Astrocyte (in vitro differentiated cells and primary cell): ENCODE measurements at regions not wholly inside any gene's neighbourhood (a gene's known extent, or its start where the extent isn't known, plus 50 kb on each side); places are given as distances from the start of the nearest gene placed in this dataset.

Experiments
- CTCF ChIP-seq: IDR thresholded peaks from 2 replicates; pipeline ENCODE4 v1.5.1; 2011; ENCODE audit warnings: low read depth, mild to moderate bottlenecking, inconsistent platforms, low read length, moderate library complexity; ENCODE audit not compliant: insufficient read depth
- EZH2 ChIP-seq: IDR thresholded peaks from 2 replicates; pipeline ENCODE4 v1.6.1; 2012; ENCODE audit warnings: mild to moderate bottlenecking, low read length, inconsistent platforms; ENCODE audit not compliant: insufficient read depth

GRCh38 chr11:97905671-97906070 is 1115.1 kb upstream of the CNTN5 start:
- TF ChIP-seq CTCF (no peak), EZH2 (no peak)
